SHP77 treated with DMSO at 0.1 percent for 48 hours (cell line): ENCODE measurements at regions not wholly inside any gene's neighbourhood (a gene's known extent, or its start where the extent isn't known, plus 50 kb on each side); places are given as distances from the start of the nearest gene placed in this dataset.

ENCODE experiments used
- DNase-seq: peaks from one replicate; lab custom pipeline; 2025; lab: John Stamatoyannopoulos, UW

DNA sequence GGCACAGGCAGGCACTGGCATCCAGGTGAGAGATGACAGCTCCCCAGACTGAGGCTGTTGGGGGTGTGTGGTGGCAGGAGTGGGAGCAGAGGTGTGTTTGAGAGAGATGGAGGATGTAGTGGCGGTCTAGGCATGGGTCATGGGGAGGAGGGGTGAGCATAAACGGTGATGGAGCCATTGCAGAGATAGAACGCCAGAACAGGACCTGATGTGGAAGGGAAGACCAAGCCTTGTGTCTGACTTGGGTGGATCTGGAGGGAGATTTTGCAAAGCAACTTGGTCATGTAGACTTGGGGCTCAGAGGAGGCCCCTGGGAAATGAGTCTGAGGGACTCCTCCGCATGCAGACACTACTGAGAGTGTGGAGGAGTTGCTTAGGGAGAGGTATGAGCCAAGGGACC is 50.0 kb upstream of the CLDN5 start:
- DNase-seq, result no peak

DNA sequence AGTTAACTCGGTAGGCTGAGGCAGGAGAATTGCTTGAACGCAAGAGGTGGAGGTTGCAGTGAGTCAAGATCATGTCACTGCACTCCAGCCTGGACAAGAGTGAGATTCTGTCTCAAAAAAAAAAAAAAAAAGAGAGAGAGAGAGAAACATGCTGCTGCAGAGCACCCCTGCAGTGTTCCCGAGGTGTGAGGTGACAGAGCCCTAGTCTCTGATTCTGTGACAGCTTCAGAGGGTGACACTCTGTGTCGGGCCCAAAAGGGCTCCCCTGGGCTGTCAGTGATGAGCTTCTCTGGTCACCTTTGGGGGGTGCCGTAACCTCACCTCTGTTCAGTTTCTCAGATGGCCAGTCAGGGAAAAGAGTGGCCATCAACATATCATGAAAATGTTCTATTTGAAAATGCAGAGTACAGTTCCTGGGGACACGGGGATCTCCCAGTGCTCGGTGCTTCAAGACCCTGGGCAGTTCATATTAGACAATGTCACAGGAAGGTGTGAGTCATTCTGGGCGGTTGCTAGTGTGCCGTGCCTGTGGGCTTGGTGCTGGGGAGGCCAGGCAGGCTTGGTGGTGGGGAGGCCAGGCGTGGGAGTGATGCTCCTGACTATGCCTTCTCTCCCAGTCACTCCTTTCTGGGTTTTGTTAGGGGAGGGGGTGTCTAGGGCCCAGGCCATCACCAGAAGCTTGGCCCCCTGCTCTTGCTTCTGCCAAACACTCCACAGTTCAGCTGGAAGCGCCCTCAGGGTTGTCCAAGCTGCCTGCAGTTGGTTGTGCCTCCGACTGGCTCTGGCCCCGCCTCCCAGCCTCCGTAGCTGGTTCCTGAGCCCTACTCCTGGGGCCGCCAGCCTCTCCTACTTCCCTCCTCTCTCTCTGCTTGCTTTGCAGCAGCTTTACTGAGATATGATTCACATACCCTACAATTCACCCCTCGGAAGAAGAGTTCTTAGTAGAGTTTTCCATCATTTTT is 52.5 kb upstream of the CLDN5 start:
- DNase-seq, result peak; percentile 42

DNA sequence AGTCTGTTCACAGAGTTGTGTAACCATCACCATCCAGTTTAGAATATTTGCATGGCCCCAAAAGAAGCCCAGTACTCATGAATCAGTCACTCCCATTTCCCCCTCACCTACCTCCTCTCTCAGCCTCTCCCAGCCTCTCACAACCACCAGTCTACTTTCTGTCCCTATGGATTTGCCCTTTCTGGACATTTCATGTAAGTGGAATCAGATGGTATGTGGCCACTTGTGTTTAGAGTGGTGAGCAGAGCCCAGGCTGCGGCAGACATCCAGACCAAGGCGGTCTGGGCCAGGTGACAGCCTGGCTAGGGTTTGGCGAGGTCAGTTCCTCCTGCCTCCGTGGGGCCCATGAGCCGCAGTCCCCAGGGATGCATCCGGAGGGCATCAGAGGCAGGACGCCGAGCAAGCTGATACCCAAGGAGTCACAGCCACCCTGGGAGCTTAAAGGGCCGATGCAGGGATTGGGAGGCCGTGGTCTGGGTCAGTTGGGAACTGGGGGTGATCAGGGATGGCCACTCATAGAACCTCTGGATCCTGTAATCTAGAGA is 53.3 kb upstream of the CLDN5 start:
- DNase-seq, result no peak

- DNase-seq, result no peak
These were observed 54.2 kb upstream of the CLDN5 start for GRCh38 chr22:19578180-19579004.

DNA sequence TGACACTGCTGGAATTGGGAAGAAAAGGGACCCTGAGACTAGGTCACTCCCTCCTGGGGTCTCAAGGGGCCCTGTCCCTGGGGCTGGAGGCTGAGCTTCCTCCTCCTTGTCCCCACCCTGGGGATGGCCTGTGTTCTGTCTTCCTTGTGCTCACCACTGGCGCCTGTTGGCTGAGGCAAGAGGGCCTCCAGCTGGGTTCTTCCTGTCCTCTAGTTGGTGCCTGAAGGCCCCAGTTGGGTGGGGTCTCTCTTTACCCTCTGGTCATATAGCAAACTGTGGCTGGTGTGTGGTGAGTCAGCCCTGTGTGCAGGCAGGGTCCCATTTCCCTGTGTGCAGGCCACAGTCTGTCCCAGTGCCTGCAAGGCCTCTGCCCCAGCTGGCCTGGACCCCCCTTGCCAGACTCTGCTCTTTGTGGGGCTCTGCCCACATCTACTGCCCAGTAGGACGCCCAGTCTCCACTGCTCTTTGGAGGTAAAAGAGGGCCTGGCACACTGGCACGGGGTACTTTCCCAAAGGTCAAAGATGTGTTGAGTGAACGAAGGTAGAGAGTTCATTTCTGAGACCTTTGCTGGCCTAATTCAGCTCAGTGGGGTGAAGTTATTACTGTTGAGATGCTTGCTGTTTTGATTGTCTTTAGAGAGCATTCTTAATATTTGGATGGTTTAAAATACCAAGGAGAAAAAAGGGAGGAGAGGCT is 55.1 kb upstream of the CLDN5 start:
- DNase-seq, result no peak

DNA sequence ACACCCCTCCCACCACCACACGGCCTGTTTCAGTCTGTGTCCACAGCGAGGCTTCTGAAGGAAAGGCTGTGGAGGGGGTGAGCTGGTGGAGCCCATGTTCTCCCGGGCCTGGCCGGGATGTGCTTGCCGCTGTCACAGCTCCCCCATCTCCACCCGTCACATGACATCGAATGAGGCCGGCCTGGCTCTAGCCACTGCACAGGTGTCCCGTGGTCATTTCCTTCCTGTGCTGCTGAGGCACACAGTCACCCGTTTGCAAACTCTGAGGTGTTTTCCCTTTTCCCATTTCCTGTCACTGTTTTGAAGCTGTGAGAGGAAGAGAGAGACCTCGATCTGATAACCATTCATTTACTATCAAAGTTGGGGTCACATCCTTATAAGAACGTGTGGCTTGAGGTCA is 55.7 kb upstream of the CLDN5 start:
- peak; percentile 28 for DNase-seq

GRCh38 chr22:19580291-19580890 is 56.2 kb upstream of the CLDN5 start:
- no peak for DNase-seq

DNA sequence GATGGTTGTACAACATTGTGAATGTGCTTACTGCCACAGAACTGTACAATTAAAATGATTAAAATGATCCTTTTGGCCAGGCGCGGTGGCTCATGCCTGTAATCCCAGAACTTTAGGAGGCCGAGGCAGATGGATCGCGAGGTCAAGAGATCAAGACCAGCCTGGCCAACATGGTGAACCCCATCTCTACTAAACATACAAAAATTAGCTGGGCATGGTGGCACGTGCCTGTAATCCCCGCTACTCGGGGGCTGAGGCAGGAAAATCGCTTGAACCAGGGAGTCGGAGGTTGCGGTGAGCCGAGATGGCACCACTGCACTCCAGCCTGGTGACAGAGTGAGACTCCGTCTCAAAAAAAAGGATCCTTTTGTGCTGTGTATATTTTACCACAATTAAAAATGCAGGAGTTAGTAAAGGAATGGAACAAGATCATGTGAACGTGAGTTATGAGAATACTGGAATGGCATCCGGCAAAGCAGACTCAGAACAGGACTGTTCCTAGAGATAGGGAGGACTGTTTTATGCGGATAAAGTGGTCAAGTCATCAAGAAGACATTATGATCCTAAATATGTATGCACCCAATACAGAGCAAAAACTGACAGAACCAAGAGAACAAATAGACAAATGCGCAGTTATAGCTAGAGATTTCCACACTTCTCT is 58.0 kb upstream of the CLDN5 start:
- no peak for DNase-seq

GRCh38 chr22:19586922-19587684 is 62.9 kb upstream of the CLDN5 start:
- no peak for DNase-seq

DNA sequence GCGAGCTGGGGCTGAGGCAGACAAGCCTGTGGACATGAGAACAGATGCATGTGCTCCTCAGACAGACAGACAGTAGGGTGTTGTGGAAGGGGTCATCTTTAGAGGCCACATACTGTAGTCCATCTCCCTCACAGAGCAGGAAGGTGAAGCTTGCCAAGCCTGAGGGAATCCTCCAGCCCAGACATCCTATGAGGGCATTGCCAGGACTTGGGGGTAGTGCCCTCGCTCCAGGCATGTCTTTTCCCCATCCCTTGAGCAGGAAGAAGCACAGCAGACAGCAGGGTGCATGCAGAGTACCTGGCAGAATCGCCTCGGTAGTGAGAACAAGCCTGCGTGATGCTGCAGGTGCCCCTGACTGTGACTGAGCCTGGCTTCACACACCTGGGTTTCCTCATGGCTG is 66.5 kb upstream of the CLDN5 start:
- DNase-seq, result no peak

GRCh38 chr22:19591568-19591967 is 67.4 kb upstream of the CLDN5 start:
- DNase-seq, result no peak

DNA sequence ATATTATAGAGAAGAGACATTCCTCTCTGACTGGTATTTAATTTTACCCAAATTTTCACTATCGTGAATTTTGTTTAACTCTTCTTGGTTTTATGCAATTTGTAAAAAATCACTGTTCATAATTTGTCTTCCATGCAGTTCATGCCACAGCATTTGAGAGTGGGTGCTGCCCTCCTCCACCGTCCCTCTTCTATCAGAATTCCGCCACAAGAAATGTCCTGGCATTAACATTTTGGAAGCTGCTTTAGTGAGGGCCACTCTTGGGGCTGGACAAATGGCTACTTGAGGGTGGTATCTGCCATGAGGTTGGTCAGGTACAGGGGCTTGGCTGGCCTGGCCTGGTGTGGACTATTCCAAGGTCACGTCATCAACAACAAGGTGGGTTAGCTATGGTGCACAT is 68.3 kb upstream of the CLDN5 start:
- no peak for DNase-seq

DNA sequence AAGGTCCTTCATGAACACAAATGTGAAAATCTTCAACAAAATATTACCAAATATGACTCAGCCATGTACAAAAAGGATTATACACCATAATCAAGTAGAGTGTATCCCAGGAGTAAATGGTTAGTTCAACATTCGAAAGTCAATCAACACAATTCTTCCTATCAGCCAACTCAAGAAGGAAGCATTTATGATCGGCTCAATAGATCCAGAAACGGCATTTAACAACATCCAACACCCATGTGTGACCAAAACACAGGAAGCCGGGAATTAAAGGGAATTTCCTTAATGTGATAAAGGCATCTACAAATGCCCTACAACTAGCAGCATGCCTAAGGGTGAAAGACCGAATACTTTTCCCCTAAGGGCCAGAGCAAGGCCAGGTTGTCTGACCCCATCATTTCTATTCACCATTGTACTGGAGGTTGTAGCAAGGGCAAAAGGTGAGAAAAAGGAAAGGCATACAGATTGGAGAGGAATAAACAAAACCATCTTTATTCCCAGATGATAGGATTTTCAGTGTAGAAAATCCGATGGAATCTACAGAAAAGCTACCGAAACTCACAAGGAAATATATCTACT is 69.9 kb upstream of the CLDN5 start:
- DNase-seq, result no peak

DNA sequence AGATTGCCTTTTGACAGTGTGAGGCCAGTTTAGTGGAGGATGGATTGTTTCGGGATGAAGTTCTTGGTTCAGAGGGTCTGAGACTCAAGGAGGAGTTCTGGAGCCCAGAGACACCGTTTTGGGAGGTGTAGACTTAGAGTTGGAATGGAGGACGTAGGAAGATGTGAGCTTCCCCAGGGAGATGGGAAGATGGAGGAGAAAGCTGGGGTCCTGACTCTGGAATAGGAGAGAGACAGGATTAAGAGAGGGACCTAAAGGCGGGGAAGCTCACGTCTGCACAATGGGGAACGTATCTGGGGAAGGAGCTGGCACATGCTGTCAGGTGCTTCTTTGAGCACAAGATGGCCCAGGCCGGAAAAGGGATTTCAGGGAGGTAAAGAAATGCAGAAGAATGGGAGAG is 71.3 kb upstream of the CLDN5 start:
- no peak for DNase-seq

DNA sequence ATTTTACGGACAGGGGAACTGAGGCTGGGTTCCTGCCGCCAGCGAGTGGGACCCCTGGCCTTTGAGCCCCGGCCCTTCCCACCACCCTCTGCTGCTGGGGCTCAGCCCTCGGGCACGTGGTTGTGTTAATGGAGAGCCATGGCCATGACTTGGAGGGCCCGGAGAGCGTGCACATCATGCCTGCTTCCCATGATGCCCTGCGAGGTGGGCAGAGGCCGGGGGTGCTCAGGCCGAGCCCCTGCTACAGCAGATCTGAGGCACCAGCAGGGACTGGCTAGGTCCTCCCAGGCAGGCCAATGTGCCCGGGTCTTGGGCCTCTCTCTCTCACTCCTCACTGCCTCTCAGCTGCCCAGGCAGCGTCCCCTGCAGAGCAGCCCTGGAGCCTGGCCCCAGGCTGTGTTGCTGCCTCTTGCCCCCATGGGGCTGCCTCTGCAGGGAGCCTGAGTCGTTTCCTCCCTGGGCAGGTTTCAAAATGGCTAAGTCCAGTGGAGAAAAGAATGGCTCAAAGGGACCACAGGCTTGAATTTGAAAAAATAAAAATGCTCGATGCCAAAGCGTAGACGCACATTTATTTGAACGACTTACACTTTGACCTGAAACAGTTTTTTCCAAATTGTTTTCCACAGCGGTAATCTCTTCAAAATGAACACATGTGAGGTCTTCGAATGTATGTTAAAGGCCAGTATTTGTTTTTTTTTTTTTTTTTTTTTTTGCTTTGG is 72.6 kb upstream of the CLDN5 start:
- no peak for DNase-seq

GRCh38 chr22:19597399-19597735 is 73.2 kb upstream of the CLDN5 start:
- DNase-seq, result no peak

DNA sequence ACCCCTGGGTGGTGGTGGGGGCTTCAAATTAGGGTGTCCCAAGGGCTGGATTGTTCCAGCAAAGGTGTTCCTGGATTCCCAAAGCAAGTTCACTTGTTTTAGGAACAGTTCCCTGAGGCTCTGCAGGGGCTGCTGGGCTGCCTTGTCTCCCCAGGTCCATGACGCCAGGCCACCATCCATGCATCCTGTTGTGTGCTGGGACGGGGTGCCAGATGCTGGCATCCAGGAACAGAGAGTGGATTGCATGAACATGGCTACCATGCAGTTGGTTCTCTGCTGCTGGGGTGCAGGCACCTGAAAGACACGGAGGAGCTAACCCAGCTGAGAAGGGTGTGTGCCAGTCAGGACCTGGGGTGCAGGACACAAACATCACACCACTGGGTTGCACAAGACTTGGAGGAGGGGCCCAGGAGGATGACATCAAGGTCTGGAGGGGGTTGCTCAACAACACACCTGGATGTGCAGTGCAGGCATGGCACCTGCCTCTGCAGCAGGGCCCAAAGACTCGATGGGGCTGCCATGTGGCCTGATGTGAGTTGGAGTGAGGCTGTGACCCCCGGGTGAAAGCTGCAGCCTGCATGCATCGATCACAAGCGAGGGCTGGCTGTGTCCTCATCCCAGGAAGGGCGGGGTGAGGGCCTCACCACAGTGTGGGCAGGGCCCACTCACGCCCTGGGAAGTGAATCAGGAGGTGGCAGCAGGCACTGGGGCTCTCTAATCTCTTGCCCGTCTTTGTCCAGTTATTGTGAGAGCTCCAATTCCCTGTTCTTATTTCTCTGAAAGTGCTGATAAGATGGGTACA is 74.0 kb upstream of the CLDN5 start:
- no peak for DNase-seq

DNA sequence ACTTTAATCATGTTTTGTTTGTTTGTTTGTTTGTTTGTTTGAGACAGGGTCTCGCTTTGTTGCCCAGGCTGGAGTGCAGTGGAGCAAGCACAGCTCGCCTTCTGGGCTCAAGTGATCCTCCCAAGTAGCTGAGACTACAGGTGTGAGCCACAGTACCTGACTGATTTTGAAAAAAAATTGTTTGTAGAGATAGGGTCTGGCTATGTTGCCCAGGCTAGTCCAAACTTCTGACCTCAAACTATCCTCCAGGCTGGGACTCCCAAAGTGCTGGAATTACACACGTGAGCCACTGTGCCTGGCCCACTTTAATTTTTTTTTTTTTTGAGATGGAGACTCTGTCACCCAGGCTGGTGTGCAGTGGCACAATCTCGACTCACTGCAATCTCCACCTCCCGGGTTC is 74.8 kb upstream of the CLDN5 start:
- no peak for DNase-seq
